Omental fat pad (tissue), 3 donors: ENCODE measurements at regions not wholly inside any gene's neighbourhood (a gene's known extent, or its start where the extent isn't known, plus 50 kb on each side); places are given as distances from the start of the nearest gene placed in this dataset.

Experiments
- ATAC-seq: fragments of 150-250 bp; one replicate; pipeline ENCODE4 v1.9.1; 2016; ENCODE audit warnings: mild to moderate bottlenecking, moderate library complexity; ENCODE audit not compliant: low FRiP score
- DNase-seq: peaks from one replicate; pipeline ENCODE4 v3.0.0-alpha.2; 2019; ENCODE audit warnings: low spot score
- TF ChIP-seq, protein P1 (sequence below), 3 donors: fragments of 450-650 bp; IDR thresholded peaks; one replicate each; pipeline ENCODE4 v1.5.1; 2016 to 2017; ENCODE audit warnings: antibody characterized with exemption in 3 of 3, mild to moderate bottlenecking in 3 of 3, moderate library complexity in 2 of 3

DNA sequence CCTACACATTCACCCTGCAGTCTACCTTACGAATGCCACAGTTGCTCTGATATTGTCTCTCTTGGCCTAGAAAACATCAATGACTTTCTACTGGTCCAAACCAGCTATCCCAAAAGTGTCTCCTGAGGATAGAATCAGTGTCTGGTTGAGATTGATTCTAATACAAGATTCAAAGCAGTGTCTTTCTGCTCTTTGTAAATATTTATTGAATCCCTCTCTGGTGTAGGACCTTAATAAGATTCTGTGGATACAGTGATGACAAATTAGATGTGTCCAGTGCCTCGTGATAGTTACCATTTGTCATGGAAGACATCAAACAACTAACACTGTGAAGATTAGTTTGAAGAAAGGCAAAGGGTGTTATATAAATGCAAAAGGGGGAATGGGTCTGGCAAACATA, 380.7 kb upstream of the TRIB2 start:
- ATAC-seq (no peak), DNase-seq (no peak)
- TF ChIP-seq, protein P1, sequence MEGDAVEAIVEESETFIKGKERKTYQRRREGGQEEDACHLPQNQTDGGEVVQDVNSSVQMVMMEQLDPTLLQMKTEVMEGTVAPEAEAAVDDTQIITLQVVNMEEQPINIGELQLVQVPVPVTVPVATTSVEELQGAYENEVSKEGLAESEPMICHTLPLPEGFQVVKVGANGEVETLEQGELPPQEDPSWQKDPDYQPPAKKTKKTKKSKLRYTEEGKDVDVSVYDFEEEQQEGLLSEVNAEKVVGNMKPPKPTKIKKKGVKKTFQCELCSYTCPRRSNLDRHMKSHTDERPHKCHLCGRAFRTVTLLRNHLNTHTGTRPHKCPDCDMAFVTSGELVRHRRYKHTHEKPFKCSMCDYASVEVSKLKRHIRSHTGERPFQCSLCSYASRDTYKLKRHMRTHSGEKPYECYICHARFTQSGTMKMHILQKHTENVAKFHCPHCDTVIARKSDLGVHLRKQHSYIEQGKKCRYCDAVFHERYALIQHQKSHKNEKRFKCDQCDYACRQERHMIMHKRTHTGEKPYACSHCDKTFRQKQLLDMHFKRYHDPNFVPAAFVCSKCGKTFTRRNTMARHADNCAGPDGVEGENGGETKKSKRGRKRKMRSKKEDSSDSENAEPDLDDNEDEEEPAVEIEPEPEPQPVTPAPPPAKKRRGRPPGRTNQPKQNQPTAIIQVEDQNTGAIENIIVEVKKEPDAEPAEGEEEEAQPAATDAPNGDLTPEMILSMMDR (IDR thresholded peaks at IDR 0.05): no peak

DNA sequence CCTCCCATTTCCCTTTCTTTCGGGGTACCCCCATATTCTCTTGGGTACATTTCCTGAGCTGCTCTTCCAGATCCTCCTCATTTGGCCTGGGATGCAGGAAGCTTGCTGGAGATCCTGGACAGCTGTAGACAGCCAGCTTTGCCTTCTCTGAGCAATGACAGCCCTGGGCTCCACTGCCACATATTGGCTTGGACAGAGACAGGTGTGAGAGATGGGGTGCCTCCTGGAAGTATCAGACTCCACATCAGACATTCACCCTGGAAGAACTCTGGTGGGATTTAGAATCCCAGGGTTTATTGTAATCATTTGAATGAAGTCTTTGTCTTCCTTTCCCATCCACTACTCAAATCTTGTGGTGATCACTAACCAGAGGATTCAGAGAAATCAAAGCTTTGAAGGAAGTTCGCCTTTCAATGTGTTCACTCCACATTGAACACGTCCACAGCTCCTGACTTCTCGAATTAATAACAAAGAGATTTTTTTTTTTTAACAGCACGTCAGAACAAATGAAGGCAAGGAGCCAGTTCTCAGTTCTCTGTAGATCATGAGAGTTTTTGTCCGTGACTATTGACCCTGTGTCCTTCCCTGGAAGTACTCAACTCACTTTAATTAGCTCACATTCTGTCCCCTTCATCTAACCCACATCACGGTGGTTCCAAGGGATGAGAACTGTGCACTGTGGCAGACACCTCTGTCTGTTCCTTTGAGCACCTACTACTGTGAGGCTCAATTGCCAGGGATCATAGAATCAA, 377.6 kb upstream of the TRIB2 start:
- no peak for DNase-seq
- ATAC-seq: no peak
- TF ChIP-seq, protein P1 (IDR thresholded peaks at IDR 0.05): no peak

DNA sequence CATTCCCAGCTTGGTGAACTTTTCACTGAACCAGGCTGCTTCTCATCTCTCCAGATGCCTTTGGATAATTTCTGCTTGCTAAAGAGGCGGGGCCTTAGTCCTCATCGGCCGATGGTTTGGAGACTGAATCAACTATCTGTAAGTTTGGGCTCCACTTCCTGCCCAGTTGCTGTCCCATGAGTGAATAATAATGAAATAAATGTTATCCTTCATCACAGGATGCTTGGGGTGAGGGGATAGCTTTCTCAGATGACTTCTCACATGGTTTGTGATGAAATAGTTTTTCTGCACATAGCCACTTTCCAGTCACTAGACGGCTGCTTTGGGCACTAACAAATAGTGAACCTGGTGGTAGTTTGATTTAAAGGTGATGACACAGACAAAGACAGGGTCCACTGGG, 376.6 kb upstream of the TRIB2 start:
- ATAC-seq (no peak), DNase-seq (no peak)
- TF ChIP-seq, protein P1 (IDR thresholded peaks at IDR 0.05): no peak

DNA sequence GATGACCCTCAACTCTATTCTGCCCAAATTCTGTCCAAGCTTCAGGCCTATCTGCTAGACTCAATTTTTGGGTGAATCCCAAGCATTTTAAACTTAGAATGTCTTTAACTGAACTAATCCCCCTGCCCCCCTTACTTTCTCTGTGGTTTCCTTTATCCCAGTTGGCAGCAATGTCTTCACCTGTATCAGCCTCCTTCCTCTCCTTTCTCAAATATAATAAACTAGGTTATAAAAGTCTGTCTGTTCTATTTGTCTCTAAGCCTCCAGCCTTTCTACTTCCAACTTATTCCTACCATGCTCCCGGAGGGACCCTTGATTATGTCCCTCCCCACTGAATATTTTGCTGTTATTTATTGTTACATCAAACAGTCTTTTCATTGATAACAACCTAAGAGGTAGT, 375.5 kb upstream of the TRIB2 start:
- DNase-seq (no peak), ATAC-seq (no peak)
- TF ChIP-seq, protein P1 (IDR thresholded peaks at IDR 0.05): no peak

DNA sequence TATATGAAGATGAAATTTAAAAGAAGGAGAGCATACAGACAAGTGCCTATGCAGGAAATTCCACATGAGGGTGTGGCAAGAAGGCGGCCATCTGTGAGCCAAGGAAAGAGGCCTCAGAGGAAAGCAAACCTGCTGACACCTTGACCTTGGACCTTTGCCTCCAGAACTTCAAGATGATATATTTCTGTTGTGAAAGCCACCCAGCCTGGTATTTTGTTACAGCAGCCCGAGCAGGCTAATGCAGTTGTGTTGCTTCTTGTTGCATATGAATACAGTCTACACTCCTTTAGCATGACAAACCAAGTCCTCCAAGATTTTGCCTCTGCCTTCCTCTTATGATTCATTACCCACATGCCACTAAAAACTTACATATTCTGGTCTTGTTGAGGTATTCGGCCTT, 374.8 kb upstream of the TRIB2 start:
- DNase-seq (no peak), ATAC-seq (no peak)
- TF ChIP-seq, protein P1 (IDR thresholded peaks at IDR 0.05): no peak

DNA sequence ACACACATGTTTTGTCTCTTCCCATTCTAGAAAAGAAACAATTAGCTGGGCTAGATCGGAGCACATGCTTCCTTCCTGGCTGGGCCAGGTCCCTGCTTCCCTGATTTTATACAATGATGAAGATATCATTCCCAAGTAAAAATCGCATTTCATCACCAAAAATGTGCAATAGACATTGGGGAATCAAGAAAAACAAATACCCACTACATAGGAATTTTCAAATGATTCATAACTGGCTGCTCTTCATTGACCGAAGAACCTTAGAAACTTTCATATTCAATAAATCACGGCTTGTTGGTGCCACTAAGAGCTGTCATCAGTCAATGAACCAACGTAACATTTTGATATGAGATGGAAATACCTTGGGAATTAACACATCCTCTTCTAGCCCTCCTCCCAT, 373.6 kb upstream of the TRIB2 start:
- ATAC-seq: no peak
- TF ChIP-seq, protein P1 (IDR thresholded peaks at IDR 0.05): no peak
- no peak for DNase-seq

DNA sequence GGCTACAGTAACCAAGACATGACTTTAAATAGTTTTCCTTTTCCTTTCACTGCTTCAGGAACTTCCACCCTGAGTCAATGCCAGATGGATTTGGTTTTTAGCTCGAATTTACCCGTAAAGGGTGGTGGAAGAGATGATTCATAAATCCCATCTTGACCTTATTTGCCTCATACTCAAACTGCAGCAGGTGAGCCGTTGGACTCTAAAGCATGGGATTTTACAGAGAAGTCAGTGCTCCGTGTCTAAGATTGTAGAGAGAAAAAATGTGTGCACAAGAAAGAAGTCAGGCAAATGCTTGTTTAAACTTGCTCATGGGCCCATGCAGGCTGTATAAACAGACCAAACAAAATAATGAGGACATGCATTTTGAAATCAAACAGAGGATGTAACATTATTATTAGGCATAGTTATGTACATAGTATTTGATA, 369.7 kb upstream of the TRIB2 start:
- ATAC-seq (no peak), DNase-seq (no peak)
- TF ChIP-seq, protein P1 (IDR thresholded peaks at IDR 0.05): no peak
